ENCODE measurements at regions not wholly inside any gene's neighbourhood (a gene's known extent, or its start where the extent isn't known, plus 50 kb on each side); places are given as distances from the start of the nearest gene placed in this dataset.

- Histone ChIP-seq H3K4me2 (ENCODE audit: low read length) (no peak overlapping the region), H4K20me1 (ENCODE audit: insufficient read depth, low read length) (no peaks in the 10 kb centered on the region), H3K4me3 (ENCODE audit: insufficient read depth, low read depth, low read length) (no peak overlapping the region), H3K27me3 (ENCODE audit: insufficient read depth, low read length) (no peaks in the 10 kb centered on the region), H3K27ac (ENCODE audit: low read depth, low read length) (no peak overlapping the region), H2AFZ (ENCODE audit: low read depth, low read length) (no peak overlapping the region), H3K79me2 (ENCODE audit: insufficient read depth, low read length) (no peaks in the 10 kb centered on the region), H3K9me3 (ENCODE audit: insufficient read depth, low read depth, low read length) (no peaks in the 10 kb centered on the region), H3K4me1 (ENCODE audit: insufficient read depth, low read length) (no peaks in the 10 kb centered on the region), H3K9ac (ENCODE audit: low read length) (no peak overlapping the region), H3K36me3 (ENCODE audit: insufficient read depth, low read length) (no peaks in the 10 kb centered on the region)
- H3K9me3 Mint-ChIP-seq (ENCODE audit: unreplicated experiment) = no peaks in the 10 kb centered on the region
- no peaks in the 10 kb centered on the region for H3K4me1 Mint-ChIP-seq (ENCODE audit: low read depth, unreplicated experiment)
- H3K27ac Mint-ChIP-seq (ENCODE audit: unreplicated experiment) = no peak overlapping the region
- DNase-seq (ENCODE audit: low read depth) = peak; percentile 39
- H3K27me3 Mint-ChIP-seq (ENCODE audit: low read depth, unreplicated experiment) = no peaks in the 10 kb centered on the region
- no peak for FAIRE-seq
- no peak overlapping the region for H3K4me3 Mint-ChIP-seq (ENCODE audit: unreplicated experiment)
- no peaks in the 10 kb centered on the region for H3K36me3 Mint-ChIP-seq (ENCODE audit: low read depth, unreplicated experiment)
- TF ChIP-seq EZH2 (IDR thresholded peaks at IDR 0.05; ENCODE audit: insufficient read depth, low read length) (no peak), CTCF (IDR thresholded peaks at IDR 0.05; ENCODE audit: insufficient read depth, low read depth, low read length) (no peak)
Measured at GRCh38 chr11:113613619-113614018, 92.5 kb downstream of the TMPRSS5 start.

- FAIRE-seq (no peak), DNase-seq (ENCODE audit: low read depth) (no peak)
- no peaks in the 10 kb centered on the region for H3K27me3 ChIP-seq (ENCODE audit: insufficient read depth, low read length)
- H3K36me3 ChIP-seq (ENCODE audit: insufficient read depth, low read length) = no peaks in the 10 kb centered on the region
- peaks cover 5% of the 10 kb centered on the region for H3K4me1 ChIP-seq (ENCODE audit: insufficient read depth, low read length)
- no peak overlapping the region for H3K4me2 ChIP-seq (ENCODE audit: low read length)
- peaks cover 2% of the 10 kb centered on the region for H3K36me3 Mint-ChIP-seq (ENCODE audit: low read depth, unreplicated experiment)
- TF ChIP-seq EZH2 (IDR thresholded peaks at IDR 0.05; ENCODE audit: insufficient read depth, low read length) (no peak), CTCF (IDR thresholded peaks at IDR 0.05; ENCODE audit: insufficient read depth, low read depth, low read length) (no peak)
- H3K9me3 ChIP-seq (ENCODE audit: insufficient read depth, low read depth, low read length) = peaks cover 4% of the 10 kb centered on the region
- no peaks in the 10 kb centered on the region for H4K20me1 ChIP-seq (ENCODE audit: insufficient read depth, low read length)
- H3K9ac ChIP-seq (ENCODE audit: low read length) = no peak overlapping the region
- H3K4me3 ChIP-seq (ENCODE audit: insufficient read depth, low read depth, low read length) = no peak overlapping the region
- no peak overlapping the region for H3K4me3 Mint-ChIP-seq (ENCODE audit: unreplicated experiment)
- H2AFZ ChIP-seq (ENCODE audit: low read depth, low read length) = no peak overlapping the region
- H3K27me3 Mint-ChIP-seq (ENCODE audit: low read depth, unreplicated experiment) = peaks cover 9% of the 10 kb centered on the region
- H3K9me3 Mint-ChIP-seq (ENCODE audit: unreplicated experiment) = peaks cover 10% of the 10 kb centered on the region
- no peak overlapping the region for H3K27ac ChIP-seq (ENCODE audit: low read depth, low read length)
- H3K4me1 Mint-ChIP-seq (ENCODE audit: low read depth, unreplicated experiment) = no peaks in the 10 kb centered on the region
- H3K79me2 ChIP-seq (ENCODE audit: insufficient read depth, low read length) = no peaks in the 10 kb centered on the region
- H3K27ac Mint-ChIP-seq (ENCODE audit: unreplicated experiment) = no peak overlapping the region
Measured at GRCh38 chr11:113604186-113604585, 101.9 kb downstream of the TMPRSS5 start.

GRCh38 chr11:113603277-113604059 is 102.6 kb downstream of the TMPRSS5 start:
- no peaks in the 10 kb centered on the region for H3K36me3 ChIP-seq (ENCODE audit: insufficient read depth, low read length)
- H2AFZ ChIP-seq (ENCODE audit: low read depth, low read length) = no peak overlapping the region
- no peak overlapping the region for H3K9ac ChIP-seq (ENCODE audit: low read length)
- FAIRE-seq = no peak
- no peaks in the 10 kb centered on the region for H4K20me1 ChIP-seq (ENCODE audit: insufficient read depth, low read length)
- H3K36me3 Mint-ChIP-seq (ENCODE audit: low read depth, unreplicated experiment) = peaks cover 2% of the 10 kb centered on the region
- no peak overlapping the region for H3K27ac ChIP-seq (ENCODE audit: low read depth, low read length)
- no peaks in the 10 kb centered on the region for H3K4me1 Mint-ChIP-seq (ENCODE audit: low read depth, unreplicated experiment)
- peak; percentile 70 for DNase-seq (ENCODE audit: low read depth)
- peaks cover 4% of the 10 kb centered on the region for H3K9me3 ChIP-seq (ENCODE audit: insufficient read depth, low read depth, low read length)
- H3K4me2 ChIP-seq (ENCODE audit: low read length) = peak overlapping the region; percentile 47
- no peaks in the 10 kb centered on the region for H3K79me2 ChIP-seq (ENCODE audit: insufficient read depth, low read length)
- no peak overlapping the region for H3K4me3 Mint-ChIP-seq (ENCODE audit: unreplicated experiment)
- peaks cover 9% of the 10 kb centered on the region for H3K27me3 Mint-ChIP-seq (ENCODE audit: low read depth, unreplicated experiment)
- H3K27ac Mint-ChIP-seq (ENCODE audit: unreplicated experiment) = no peak overlapping the region
- peaks cover 10% of the 10 kb centered on the region for H3K9me3 Mint-ChIP-seq (ENCODE audit: unreplicated experiment)
- no peak overlapping the region for H3K4me3 ChIP-seq (ENCODE audit: insufficient read depth, low read depth, low read length)
- TF ChIP-seq CTCF (IDR thresholded peaks at IDR 0.05; ENCODE audit: insufficient read depth, low read depth, low read length) (no peak), EZH2 (IDR thresholded peaks at IDR 0.05; ENCODE audit: insufficient read depth, low read length) (no peak)
- H3K27me3 ChIP-seq (ENCODE audit: insufficient read depth, low read length) = no peaks in the 10 kb centered on the region
- H3K4me1 ChIP-seq (ENCODE audit: insufficient read depth, low read length) = peaks cover 5% of the 10 kb centered on the region

Data from astrocyte (in vitro differentiated cells and primary cell).